HEK293 (cell line): ENCODE measurements at regions not wholly inside any gene's neighbourhood (a gene's known extent, or its start where the extent isn't known, plus 50 kb on each side); places are given as distances from the start of the nearest gene placed in this dataset.

ENCODE experiments used
- CTCF ChIA-PET: fragments of 350-600 bp; formaldehyde crosslinking; extraction: SDS; loops from one replicate; lab custom pipeline; 2021; ENCODE audit warnings: antibody characterized with exemption; lab: Yijun Ruan, JAX
- POLR2A ChIA-PET: fragments of 300-600 bp; formaldehyde crosslinking; extraction: SDS; loops from one replicate; lab custom pipeline; 2020; ENCODE audit warnings: antibody characterized with exemption, inconsistent platforms; lab: Yijun Ruan, JAX
- H3K27ac ChIP-seq: fragments of 200-500 bp; sonication (Bioruptor generic); 2 replicates; pipeline ENCODE4 v1.5.1; 2014; ENCODE audit warnings: low read depth, low read length, control low read depth, inconsistent platforms; ENCODE audit errors: extremely low read depth
- H3K36me3 ChIP-seq, 2 experiments: fragments of 200-500 bp in 1 of 2; sonication (Bioruptor generic) in 1 of 2; 1 replicate in 1 of 2; 2 replicates in 1 of 2; pipeline ENCODE4 v1.5.1; 2014 to 2017; ENCODE audit warnings: inconsistent platforms in 2 of 2, low read length in 2 of 2; ENCODE audit not compliant: control insufficient read depth in 2 of 2, insufficient read depth in 1 of 2
- H3K4me1 ChIP-seq: fragments of 200-500 bp; sonication (Bioruptor generic); 2 replicates; pipeline ENCODE4 v1.5.1; 2014; ENCODE audit warnings: mild to moderate bottlenecking, low read length, inconsistent platforms; ENCODE audit not compliant: control insufficient read depth, insufficient read depth
- H3K4me3 ChIP-seq: 2 replicates; pipeline ENCODE4 v1.5.1; 2011; ENCODE audit warnings: low read depth, mild to moderate bottlenecking, control low read depth, low read length, moderate library complexity
- H3K9me3 ChIP-seq: fragments of 200-500 bp; sonication (Bioruptor generic); 2 replicates; pipeline ENCODE4 v1.5.1; 2014; ENCODE audit warnings: low read depth, low read length, inconsistent platforms; ENCODE audit not compliant: control insufficient read depth, insufficient read depth
- GLIS1 ChIP-seq: fragments of 450-650 bp; formaldehyde crosslinking; IDR thresholded peaks from 2 replicates; pipeline ENCODE4 v1.5.1; 2016; ENCODE audit warnings: missing biosample characterization, missing genetic modification characterization
- SCRT2 ChIP-seq: fragments of 450-650 bp; formaldehyde crosslinking; IDR thresholded peaks from 2 replicates; pipeline ENCODE4 v1.5.1; 2016; ENCODE audit warnings: missing biosample characterization, missing genetic modification characterization
- ZFP3 ChIP-seq: fragments of 450-650 bp; formaldehyde crosslinking; IDR thresholded peaks from 2 replicates; pipeline ENCODE4 v1.5.1; 2016; ENCODE audit warnings: low read depth, missing biosample characterization, missing genetic modification characterization
- ZNF132 ChIP-seq: fragments of 450-650 bp; formaldehyde crosslinking; IDR thresholded peaks from 2 replicates; pipeline ENCODE4 v1.5.1; 2017; ENCODE audit warnings: missing biosample characterization, missing genetic modification characterization, borderline replicate concordance
- ZNF501 ChIP-seq: fragments of 450-650 bp; formaldehyde crosslinking; IDR thresholded peaks from 2 replicates; pipeline ENCODE4 v1.5.1; 2016; ENCODE audit warnings: missing biosample characterization, missing genetic modification characterization
- ZNF571 ChIP-seq: fragments of 450-650 bp; formaldehyde crosslinking; IDR thresholded peaks from 2 replicates; pipeline ENCODE4 v1.5.0; 2017; ENCODE audit warnings: missing biosample characterization, missing genetic modification characterization
- ZNF610 ChIP-seq: fragments of 450-650 bp; formaldehyde crosslinking; IDR thresholded peaks from 2 replicates; pipeline ENCODE4 v1.5.1; 2016; ENCODE audit warnings: missing biosample characterization, missing genetic modification characterization, borderline replicate concordance
- TF ChIP-seq, protein P1 (sequence below): fragments of 450-650 bp; formaldehyde crosslinking; IDR thresholded peaks from 2 replicates; pipeline ENCODE4 v1.5.1; 2016; ENCODE audit warnings: missing biosample characterization, missing genetic modification characterization, borderline replicate concordance
- TF ChIP-seq, protein P2 (sequence below): fragments of 450-650 bp; formaldehyde crosslinking; IDR thresholded peaks from 2 replicates; pipeline ENCODE4 v1.5.1; 2016; ENCODE audit warnings: missing biosample characterization, missing genetic modification characterization
- TF ChIP-seq, protein P3 (sequence below): fragments of 450-650 bp; formaldehyde crosslinking; IDR thresholded peaks from 2 replicates; pipeline ENCODE4 v1.5.1; 2017; ENCODE audit warnings: missing biosample characterization, missing genetic modification characterization
- TF ChIP-seq, protein P4 (sequence below): fragments of 450-650 bp; formaldehyde crosslinking; conservative IDR thresholded peaks from 2 replicates; pipeline ENCODE4 v1.5.1; 2016; ENCODE audit warnings: low read depth, missing biosample characterization, missing genetic modification characterization
- TF ChIP-seq, protein P5 (sequence below): fragments of 450-650 bp; formaldehyde crosslinking; IDR thresholded peaks from 2 replicates; pipeline ENCODE4; 2016; ENCODE audit warnings: missing biosample characterization, missing genetic modification characterization
- TF ChIP-seq, protein P6 (sequence below): fragments of 450-650 bp; formaldehyde crosslinking; IDR thresholded peaks from 2 replicates; pipeline ENCODE4 v1.5.1; 2016; ENCODE audit warnings: missing biosample characterization, missing genetic modification characterization

DNA sequence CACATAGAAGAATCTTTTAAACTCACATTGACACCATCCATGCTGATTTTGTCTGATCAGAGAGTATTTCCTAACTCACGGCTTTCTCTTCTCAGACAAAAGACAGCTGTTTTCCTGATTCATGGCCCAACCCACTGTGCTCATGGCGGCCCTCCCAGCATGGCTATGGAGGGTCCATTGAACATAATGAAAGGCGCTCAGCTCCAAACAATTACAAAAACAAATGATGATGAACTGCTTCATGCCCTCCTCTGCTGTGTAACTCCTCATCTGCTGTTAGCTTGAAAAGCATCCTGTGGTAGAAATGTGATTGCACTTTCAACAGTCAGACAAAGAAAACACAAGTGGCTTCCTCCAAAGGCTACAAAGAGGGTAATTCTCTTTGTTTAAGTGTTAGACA, 673.8 kb downstream of the PRELID2 start (continued):
- TF ChIP-seq, protein P1, sequence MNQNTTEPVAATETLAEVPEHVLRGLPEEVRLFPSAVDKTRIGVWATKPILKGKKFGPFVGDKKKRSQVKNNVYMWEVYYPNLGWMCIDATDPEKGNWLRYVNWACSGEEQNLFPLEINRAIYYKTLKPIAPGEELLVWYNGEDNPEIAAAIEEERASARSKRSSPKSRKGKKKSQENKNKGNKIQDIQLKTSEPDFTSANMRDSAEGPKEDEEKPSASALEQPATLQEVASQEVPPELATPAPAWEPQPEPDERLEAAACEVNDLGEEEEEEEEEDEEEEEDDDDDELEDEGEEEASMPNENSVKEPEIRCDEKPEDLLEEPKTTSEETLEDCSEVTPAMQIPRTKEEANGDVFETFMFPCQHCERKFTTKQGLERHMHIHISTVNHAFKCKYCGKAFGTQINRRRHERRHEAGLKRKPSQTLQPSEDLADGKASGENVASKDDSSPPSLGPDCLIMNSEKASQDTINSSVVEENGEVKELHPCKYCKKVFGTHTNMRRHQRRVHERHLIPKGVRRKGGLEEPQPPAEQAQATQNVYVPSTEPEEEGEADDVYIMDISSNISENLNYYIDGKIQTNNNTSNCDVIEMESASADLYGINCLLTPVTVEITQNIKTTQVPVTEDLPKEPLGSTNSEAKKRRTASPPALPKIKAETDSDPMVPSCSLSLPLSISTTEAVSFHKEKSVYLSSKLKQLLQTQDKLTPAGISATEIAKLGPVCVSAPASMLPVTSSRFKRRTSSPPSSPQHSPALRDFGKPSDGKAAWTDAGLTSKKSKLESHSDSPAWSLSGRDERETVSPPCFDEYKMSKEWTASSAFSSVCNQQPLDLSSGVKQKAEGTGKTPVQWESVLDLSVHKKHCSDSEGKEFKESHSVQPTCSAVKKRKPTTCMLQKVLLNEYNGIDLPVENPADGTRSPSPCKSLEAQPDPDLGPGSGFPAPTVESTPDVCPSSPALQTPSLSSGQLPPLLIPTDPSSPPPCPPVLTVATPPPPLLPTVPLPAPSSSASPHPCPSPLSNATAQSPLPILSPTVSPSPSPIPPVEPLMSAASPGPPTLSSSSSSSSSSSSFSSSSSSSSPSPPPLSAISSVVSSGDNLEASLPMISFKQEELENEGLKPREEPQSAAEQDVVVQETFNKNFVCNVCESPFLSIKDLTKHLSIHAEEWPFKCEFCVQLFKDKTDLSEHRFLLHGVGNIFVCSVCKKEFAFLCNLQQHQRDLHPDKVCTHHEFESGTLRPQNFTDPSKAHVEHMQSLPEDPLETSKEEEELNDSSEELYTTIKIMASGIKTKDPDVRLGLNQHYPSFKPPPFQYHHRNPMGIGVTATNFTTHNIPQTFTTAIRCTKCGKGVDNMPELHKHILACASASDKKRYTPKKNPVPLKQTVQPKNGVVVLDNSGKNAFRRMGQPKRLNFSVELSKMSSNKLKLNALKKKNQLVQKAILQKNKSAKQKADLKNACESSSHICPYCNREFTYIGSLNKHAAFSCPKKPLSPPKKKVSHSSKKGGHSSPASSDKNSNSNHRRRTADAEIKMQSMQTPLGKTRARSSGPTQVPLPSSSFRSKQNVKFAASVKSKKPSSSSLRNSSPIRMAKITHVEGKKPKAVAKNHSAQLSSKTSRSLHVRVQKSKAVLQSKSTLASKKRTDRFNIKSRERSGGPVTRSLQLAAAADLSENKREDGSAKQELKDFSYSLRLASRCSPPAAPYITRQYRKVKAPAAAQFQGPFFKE (tag by site-specific recombination) = no peak
- TF ChIP-seq SCRT2 (no peak), ZFP3 (tag by site-specific recombination) (no peak), ZNF501 (tag by site-specific recombination) (no peak), ZNF610 (tag by site-specific recombination) (no peak)
- TF ChIP-seq, protein P2, sequence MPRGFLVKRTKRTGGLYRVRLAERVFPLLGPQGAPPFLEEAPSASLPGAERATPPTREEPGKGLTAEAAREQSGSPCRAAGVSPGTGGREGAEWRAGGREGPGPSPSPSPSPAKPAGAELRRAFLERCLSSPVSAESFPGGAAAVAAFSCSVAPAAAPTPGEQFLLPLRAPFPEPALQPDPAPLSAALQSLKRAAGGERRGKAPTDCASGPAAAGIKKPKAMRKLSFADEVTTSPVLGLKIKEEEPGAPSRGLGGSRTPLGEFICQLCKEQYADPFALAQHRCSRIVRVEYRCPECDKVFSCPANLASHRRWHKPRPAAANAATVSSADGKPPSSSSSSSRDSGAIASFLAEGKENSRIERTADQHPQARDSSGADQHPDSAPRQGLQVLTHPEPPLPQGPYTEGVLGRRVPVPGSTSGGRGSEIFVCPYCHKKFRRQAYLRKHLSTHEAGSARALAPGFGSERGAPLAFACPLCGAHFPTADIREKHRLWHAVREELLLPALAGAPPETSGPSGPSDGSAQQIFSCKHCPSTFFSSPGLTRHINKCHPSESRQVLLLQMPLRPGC (tag by site-specific recombination) = no peak
- TF ChIP-seq, protein P3, sequence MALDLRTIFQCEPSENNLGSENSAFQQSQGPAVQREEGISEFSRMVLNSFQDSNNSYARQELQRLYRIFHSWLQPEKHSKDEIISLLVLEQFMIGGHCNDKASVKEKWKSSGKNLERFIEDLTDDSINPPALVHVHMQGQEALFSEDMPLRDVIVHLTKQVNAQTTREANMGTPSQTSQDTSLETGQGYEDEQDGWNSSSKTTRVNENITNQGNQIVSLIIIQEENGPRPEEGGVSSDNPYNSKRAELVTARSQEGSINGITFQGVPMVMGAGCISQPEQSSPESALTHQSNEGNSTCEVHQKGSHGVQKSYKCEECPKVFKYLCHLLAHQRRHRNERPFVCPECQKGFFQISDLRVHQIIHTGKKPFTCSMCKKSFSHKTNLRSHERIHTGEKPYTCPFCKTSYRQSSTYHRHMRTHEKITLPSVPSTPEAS (tag by site-specific recombination) = no peak
- TF ChIP-seq, protein P4, sequence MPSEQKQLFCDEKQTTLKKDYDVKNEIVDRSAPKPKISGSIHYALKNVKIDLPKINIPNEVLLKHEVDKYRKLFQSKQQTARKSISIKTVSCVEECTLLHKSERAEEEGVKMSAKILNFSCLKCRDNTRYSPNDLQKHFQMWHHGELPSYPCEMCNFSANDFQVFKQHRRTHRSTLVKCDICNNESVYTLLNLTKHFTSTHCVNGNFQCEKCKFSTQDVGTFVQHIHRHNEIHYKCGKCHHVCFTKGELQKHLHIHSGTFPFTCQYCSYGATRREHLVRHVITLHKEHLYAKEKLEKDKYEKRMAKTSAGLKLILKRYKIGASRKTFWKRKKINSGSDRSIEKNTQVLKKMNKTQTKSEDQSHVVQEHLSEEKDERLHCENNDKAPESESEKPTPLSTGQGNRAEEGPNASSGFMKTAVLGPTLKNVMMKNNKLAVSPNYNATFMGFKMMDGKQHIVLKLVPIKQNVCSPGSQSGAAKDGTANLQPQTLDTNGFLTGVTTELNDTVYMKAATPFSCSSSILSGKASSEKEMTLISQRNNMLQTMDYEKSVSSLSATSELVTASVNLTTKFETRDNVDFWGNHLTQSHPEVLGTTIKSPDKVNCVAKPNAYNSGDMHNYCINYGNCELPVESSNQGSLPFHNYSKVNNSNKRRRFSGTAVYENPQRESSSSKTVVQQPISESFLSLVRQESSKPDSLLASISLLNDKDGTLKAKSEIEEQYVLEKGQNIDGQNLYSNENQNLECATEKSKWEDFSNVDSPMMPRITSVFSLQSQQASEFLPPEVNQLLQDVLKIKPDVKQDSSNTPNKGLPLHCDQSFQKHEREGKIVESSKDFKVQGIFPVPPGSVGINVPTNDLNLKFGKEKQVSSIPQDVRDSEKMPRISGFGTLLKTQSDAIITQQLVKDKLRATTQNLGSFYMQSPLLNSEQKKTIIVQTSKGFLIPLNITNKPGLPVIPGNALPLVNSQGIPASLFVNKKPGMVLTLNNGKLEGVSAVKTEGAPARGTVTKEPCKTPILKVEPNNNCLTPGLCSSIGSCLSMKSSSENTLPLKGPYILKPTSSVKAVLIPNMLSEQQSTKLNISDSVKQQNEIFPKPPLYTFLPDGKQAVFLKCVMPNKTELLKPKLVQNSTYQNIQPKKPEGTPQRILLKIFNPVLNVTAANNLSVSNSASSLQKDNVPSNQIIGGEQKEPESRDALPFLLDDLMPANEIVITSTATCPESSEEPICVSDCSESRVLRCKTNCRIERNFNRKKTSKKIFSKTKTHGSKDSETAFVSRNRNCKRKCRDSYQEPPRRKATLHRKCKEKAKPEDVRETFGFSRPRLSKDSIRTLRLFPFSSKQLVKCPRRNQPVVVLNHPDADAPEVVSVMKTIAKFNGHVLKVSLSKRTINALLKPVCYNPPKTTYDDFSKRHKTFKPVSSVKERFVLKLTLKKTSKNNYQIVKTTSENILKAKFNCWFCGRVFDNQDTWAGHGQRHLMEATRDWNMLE (tag by site-specific recombination) = no peak
- TF ChIP-seq, all 188 proteins: peak for 0

DNA sequence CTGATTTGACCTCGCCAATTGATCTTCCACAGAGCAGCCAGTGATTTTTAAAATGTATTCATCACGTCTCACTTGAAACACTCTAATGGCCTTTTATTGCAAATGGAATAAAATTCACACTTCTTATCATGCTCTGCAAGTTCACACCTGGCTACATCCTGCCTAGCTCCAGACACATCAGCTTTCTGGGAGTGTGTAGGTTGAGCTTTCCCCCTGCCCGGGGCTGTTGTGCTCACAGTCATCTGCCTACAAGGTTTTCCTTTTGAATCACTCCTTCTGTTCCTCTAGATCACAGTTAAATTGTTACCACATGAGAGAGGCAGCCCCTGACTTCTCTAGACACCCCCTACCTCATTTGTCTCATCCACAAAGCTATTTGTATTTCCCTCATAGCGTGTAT, 674.5 kb downstream of the PRELID2 start:
- Histone ChIP-seq H3K27ac (no peak overlapping the region), H3K4me3 (no peak overlapping the region), H3K9me3 (no peaks in the 10 kb centered on the region), H3K36me3 (no peaks in the 10 kb centered on the region), H3K4me1 (no peaks in the 10 kb centered on the region)
- ChIA-PET POLR2A (no interaction called here), CTCF (no interaction called here)
- TF ChIP-seq, protein P5, sequence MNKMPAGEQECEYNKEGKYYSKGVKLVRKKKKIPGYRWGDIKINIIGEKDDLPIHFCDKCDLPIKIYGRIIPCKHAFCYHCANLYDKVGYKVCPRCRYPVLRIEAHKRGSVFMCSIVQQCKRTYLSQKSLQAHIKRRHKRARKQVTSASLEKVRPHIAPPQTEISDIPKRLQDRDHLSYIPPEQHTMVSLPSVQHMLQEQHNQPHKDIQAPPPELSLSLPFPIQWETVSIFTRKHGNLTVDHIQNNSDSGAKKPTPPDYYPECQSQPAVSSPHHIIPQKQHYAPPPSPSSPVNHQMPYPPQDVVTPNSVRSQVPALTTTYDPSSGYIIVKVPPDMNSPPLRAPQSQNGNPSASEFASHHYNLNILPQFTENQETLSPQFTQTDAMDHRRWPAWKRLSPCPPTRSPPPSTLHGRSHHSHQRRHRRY = no peak
- TF ChIP-seq GLIS1 = no peak
- TF ChIP-seq ZNF571 (tag by site-specific recombination) = no peak
- TF ChIP-seq ZNF132 (tag by site-specific recombination) = no peak
- TF ChIP-seq, protein P6, sequence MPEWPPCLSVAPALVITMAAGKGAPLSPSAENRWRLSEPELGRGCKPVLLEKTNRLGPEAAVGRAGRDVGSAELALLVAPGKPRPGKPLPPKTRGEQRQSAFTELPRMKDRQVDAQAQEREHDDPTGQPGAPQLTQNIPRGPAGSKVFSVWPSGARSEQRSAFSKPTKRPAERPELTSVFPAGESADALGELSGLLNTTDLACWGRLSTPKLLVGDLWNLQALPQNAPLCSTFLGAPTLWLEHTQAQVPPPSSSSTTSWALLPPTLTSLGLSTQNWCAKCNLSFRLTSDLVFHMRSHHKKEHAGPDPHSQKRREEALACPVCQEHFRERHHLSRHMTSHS (tag by site-specific recombination) = no peak
